H1 (cell line): ENCODE measurements at regions not wholly inside any gene's neighbourhood (a gene's known extent, or its start where the extent isn't known, plus 50 kb on each side); places are given as distances from the start of the nearest gene placed in this dataset.

Source experiments
- CHD1 ChIP-seq: IDR thresholded peaks from 2 replicates; pipeline ENCODE4 v1.6.1; 2012; ENCODE audit warnings: low read depth, low read length, improper control_type of control experiment
- CREB1 ChIP-seq: IDR thresholded peaks from 2 replicates; pipeline ENCODE4 v1.6.1; 2012; ENCODE audit warnings: inconsistent platforms
- CTCF ChIP-seq, 3 experiments: IDR thresholded peaks; 1 replicate in 2 of 3; 2 replicates in 1 of 3; pipeline versions ENCODE4 v1.5.1 to v1.6.1; 2011; ENCODE audit warnings: low read length in 3 of 3, mild to moderate bottlenecking in 3 of 3, inconsistent platforms in 2 of 3, low read depth in 1 of 3, moderate library complexity in 1 of 3; ENCODE audit not compliant: insufficient read depth in 1 of 3; ENCODE audit errors: control extremely low read depth in 1 of 3
- EZH2 ChIP-seq: fragments of 200-600 bp; sonication (generic); IDR thresholded peaks from 2 replicates; pipeline ENCODE4 v1.7.1; 2012; ENCODE audit warnings: low read depth, mild to moderate bottlenecking, moderate library complexity, low read length, inconsistent platforms; ENCODE audit not compliant: severe bottlenecking
- FOSL1 ChIP-seq: IDR thresholded peaks from 2 replicates; pipeline ENCODE4 v1.6.1; 2011; ENCODE audit warnings: mild to moderate bottlenecking, low read depth, low read length, moderate library complexity; ENCODE audit not compliant: insufficient read depth
- POLR2A ChIP-seq, 2 experiments: IDR thresholded peaks; 1 replicate in 1 of 2; 2 replicates in 1 of 2; pipeline ENCODE4 v1.6.1; 2011; ENCODE audit warnings: low read depth in 2 of 2, low read length in 2 of 2, mild to moderate bottlenecking in 2 of 2; ENCODE audit errors: control extremely low read depth in 1 of 2
- POLR2AphosphoS5 ChIP-seq: IDR thresholded peaks from 2 replicates; pipeline ENCODE4 v1.6.1; 2011; ENCODE audit warnings: low read depth, low read length
- RAD21 ChIP-seq, 2 experiments: IDR thresholded peaks in 1 of 2; conservative IDR thresholded peaks in 1 of 2; 2 replicates each; pipeline ENCODE4 v1.6.1; 2011; ENCODE audit warnings: low read depth in 2 of 2, low read length in 2 of 2, improper control_type of control experiment in 1 of 2, inconsistent platforms in 1 of 2, mild to moderate bottlenecking in 1 of 2, moderate library complexity in 1 of 2
- SIN3A ChIP-seq, 2 experiments: IDR thresholded peaks in 1 of 2; conservative IDR thresholded peaks in 1 of 2; 2 replicates each; pipeline ENCODE4 v1.6.1; 2011 to 2012; ENCODE audit warnings: low read length in 2 of 2, improper control_type of control experiment in 1 of 2, low read depth in 1 of 2, mild to moderate bottlenecking in 1 of 2
- SP4 ChIP-seq: IDR thresholded peaks from 2 replicates; pipeline ENCODE4 v1.6.1; 2012; ENCODE audit warnings: low read length, inconsistent platforms
- TBP ChIP-seq: IDR thresholded peaks from 2 replicates; pipeline ENCODE4 v1.6.1; 2011; ENCODE audit warnings: low read depth, low read length, improper control_type of control experiment
- ZNF274 ChIP-seq: IDR thresholded peaks from 2 replicates; pipeline ENCODE4 v1.7.0; 2012; ENCODE audit warnings: low read length, borderline replicate concordance; ENCODE audit errors: extremely low read depth

GRCh38 chr17:53141731-53142130 lies 681.0 kb upstream of the KIF2B start:
- TF ChIP-seq CTCF (IDR thresholded peaks at IDR 0.05; ENCODE audit: control extremely low read depth in 1 of 3, insufficient read depth in 1 of 3, low read depth in 1 of 3, low read length in 3 of 3) (no peak), FOSL1 (no peak), SIN3A (conservative IDR thresholded peaks at IDR 0.05 in 1 of 2, IDR thresholded peaks at IDR 0.05 in 1 of 2; ENCODE audit: low read depth in 1 of 2, low read length in 2 of 2) (no peak), ZNF274 (no peak), CHD1 (no peak), TBP (no peak), EZH2 (no peak), POLR2A (IDR thresholded peaks at IDR 0.05; ENCODE audit: control extremely low read depth in 1 of 2, low read depth in 2 of 2, low read length in 2 of 2) (no peak), POLR2AphosphoS5 (no peak), SP4 (no peak), RAD21 (IDR thresholded peaks at IDR 0.05 in 1 of 2, conservative IDR thresholded peaks at IDR 0.05 in 1 of 2; ENCODE audit: low read depth in 2 of 2, low read length in 2 of 2) (no peak), CREB1 (no peak)
